GM19351 (cell line): ENCODE measurements at regions not wholly inside any gene's neighbourhood (a gene's known extent, or its start where the extent isn't known, plus 50 kb on each side); places are given as distances from the start of the nearest gene placed in this dataset.
"Not testable (repeated sequence)": the region's sequence is repeated elsewhere in the genome, so short reads cannot be mapped to it uniquely, and the experiment has no call there.

ENCODE experiments used
- ATAC-seq: cut with Tn5 transposase; IDR thresholded peaks from one replicate; pipeline ENCODE4 v1.9.1; 2021; ENCODE audit warnings: mild to moderate bottlenecking, moderate library complexity; ENCODE audit not compliant: unreplicated experiment

GRCh38 chr14:84068288-84068687, 1461.7 kb upstream of the FLRT2 start:
- no peak for ATAC-seq

GRCh38 chr14:84071061-84071460, 1458.9 kb upstream of the FLRT2 start:
- ATAC-seq: no peak

- no peak for ATAC-seq
These were observed 1455.3 kb upstream of the FLRT2 start for GRCh38 chr14:84074626-84075025.

GRCh38 chr14:84080944-84081343, 1449.0 kb upstream of the FLRT2 start:
- no peak for ATAC-seq

GRCh38 chr14:84084056-84084630, 1445.8 kb upstream of the FLRT2 start:
- no peak for ATAC-seq

- ATAC-seq: no peak
These were observed 1444.5 kb upstream of the FLRT2 start for GRCh38 chr14:84085493-84085892.

- no peak for ATAC-seq
These were observed 1443.2 kb upstream of the FLRT2 start for GRCh38 chr14:84086714-84087113.

GRCh38 chr14:84087986-84088531, 1441.9 kb upstream of the FLRT2 start:
- ATAC-seq: no peak

- no peak for ATAC-seq
These were observed 1439.1 kb upstream of the FLRT2 start for GRCh38 chr14:84090837-84091236.

GRCh38 chr14:84095681-84096080, 1434.3 kb upstream of the FLRT2 start:
- no peak for ATAC-seq

GRCh38 chr14:84098261-84098660, 1431.7 kb upstream of the FLRT2 start:
- ATAC-seq: no peak

GRCh38 chr14:84099560-84099959, 1430.4 kb upstream of the FLRT2 start:
- ATAC-seq: not testable (repeated sequence)

GRCh38 chr14:84107835-84108343, 1422.1 kb upstream of the FLRT2 start:
- no peak for ATAC-seq

- no peak for ATAC-seq
These were observed 1421.0 kb upstream of the FLRT2 start for GRCh38 chr14:84108746-84109457.

GRCh38 chr14:84112589-84112988, 1417.4 kb upstream of the FLRT2 start:
- ATAC-seq: no peak

GRCh38 chr14:84125676-84126075, 1404.3 kb upstream of the FLRT2 start:
- no peak for ATAC-seq

- ATAC-seq: no peak
These were observed 1402.4 kb upstream of the FLRT2 start for GRCh38 chr14:84127495-84127894.

- ATAC-seq: no peak
These were observed 1401.9 kb upstream of the FLRT2 start for GRCh38 chr14:84128050-84128449.

GRCh38 chr14:84129007-84129406, 1400.9 kb upstream of the FLRT2 start:
- no peak for ATAC-seq

GRCh38 chr14:84129941-84130340, 1400.0 kb upstream of the FLRT2 start:
- ATAC-seq: no peak

GRCh38 chr14:84131924-84132323, 1398.0 kb upstream of the FLRT2 start:
- ATAC-seq: no peak

GRCh38 chr14:84144166-84144565, 1385.8 kb upstream of the FLRT2 start:
- ATAC-seq: no peak
